ENCODE measurements at regions not wholly inside any gene's neighbourhood (a gene's known extent, or its start where the extent isn't known, plus 50 kb on each side); places are given as distances from the start of the nearest gene placed in this dataset.
"Not testable (repeated sequence)": the region's sequence is repeated elsewhere in the genome, so short reads cannot be mapped to it uniquely, and the experiment has no call there.

- Histone ChIP-seq H3K27ac (replicated peaks; ENCODE audit: low read length) (no peak overlapping the region), H3K14ac (ENCODE audit: low read length) (no peak overlapping the region), H3K9ac (ENCODE audit: low read depth, low read length, poor library complexity) (no peak overlapping the region), H3K36me3 (replicated peaks in 1 of 2; ENCODE audit: control insufficient read depth in 2 of 2, insufficient read depth in 2 of 2, low read length in 2 of 2) (no peaks in the 10 kb centered on the region), H3K4ac (ENCODE audit: low read length) (no peak overlapping the region), H2BK15ac (ENCODE audit: low read length) (no peak overlapping the region), H2BK120ac (ENCODE audit: low read depth, low read length) (no peak overlapping the region), H3K4me1 (ENCODE audit: control insufficient read depth in 2 of 2, insufficient read depth in 1 of 2, low read depth in 1 of 2, low read length in 2 of 2) (peaks cover 0 to 10% of the 10 kb centered on the region in 2 donors), H3K4me3 (ENCODE audit: low read length in 2 of 2) (no peak overlapping the region), H2AFZ (ENCODE audit: low read length) (no peak overlapping the region), H4K91ac (ENCODE audit: low read depth, low read length, poor library complexity) (no peak overlapping the region), H3K79me1 (ENCODE audit: low read depth, low read length) (no peaks in the 10 kb centered on the region), H3K4me2 (ENCODE audit: insufficient read depth, low read length, poor library complexity, severe bottlenecking) (no peak overlapping the region), H2BK5ac (ENCODE audit: low read length) (no peak overlapping the region), H3K9me3 (replicated peaks in 1 of 2; ENCODE audit: control insufficient read depth in 2 of 2, insufficient read depth in 1 of 2, low read depth in 1 of 2, low read length in 2 of 2) (no peaks in the 10 kb centered on the region), H4K8ac (ENCODE audit: low read depth, low read length) (no peak overlapping the region), H3K23ac (ENCODE audit: low read depth, low read length, poor library complexity) (no peak overlapping the region), H3K27me3 (ENCODE audit: control insufficient read depth in 3 of 3, insufficient read depth in 3 of 3, low read depth in 1 of 3, low read length in 3 of 3) (peaks cover 0 to 55% (median 0%) of the 10 kb centered on the region in 3 experiments), H2AK5ac (ENCODE audit: low read depth, low read length) (peak overlapping the region; percentile 60), H3K18ac (ENCODE audit: low read length) (no peak overlapping the region), H2BK12ac (ENCODE audit: low read length) (no peak overlapping the region)
- DNase-seq (ENCODE audit: low spot score) = no peak
- no CpG with 5 or more reads among the region's 5 CpGs for WGBS, 2 donors (ENCODE audit: extremely low coverage in 2 of 2, insufficient read length in 2 of 2, insufficient replicate concordance in 1 of 2)
Measured at GRCh38 chr11:45390407-45390806, 104.3 kb upstream of the SYT13 start.

- peaks cover 4 to 22% of the 10 kb centered on the region in 2 donors for H3K4me1 ChIP-seq (ENCODE audit: control insufficient read depth in 2 of 2, insufficient read depth in 1 of 2, low read depth in 1 of 2, low read length in 2 of 2)
- no CpG with 5 or more reads among the region's 1 CpG for WGBS, 2 donors (ENCODE audit: extremely low coverage in 2 of 2, insufficient read length in 2 of 2, insufficient replicate concordance in 1 of 2)
- H2AK5ac ChIP-seq (ENCODE audit: low read depth, low read length) = no peak overlapping the region
- peaks cover 0 to 54% (median 0%) of the 10 kb centered on the region in 3 experiments for H3K27me3 ChIP-seq (ENCODE audit: control insufficient read depth in 3 of 3, insufficient read depth in 3 of 3, low read depth in 1 of 3, low read length in 3 of 3)
- DNase-seq (ENCODE audit: low spot score) = no peak
- no peaks in the 10 kb centered on the region for H3K79me1 ChIP-seq (ENCODE audit: low read depth, low read length)
- no peak overlapping the region for H4K8ac ChIP-seq (ENCODE audit: low read depth, low read length)
- no peaks in the 10 kb centered on the region for H3K9me3 ChIP-seq (replicated peaks in 1 of 2; ENCODE audit: control insufficient read depth in 2 of 2, insufficient read depth in 1 of 2, low read depth in 1 of 2, low read length in 2 of 2)
- H2BK5ac ChIP-seq (ENCODE audit: low read length) = no peak overlapping the region
- H2BK15ac ChIP-seq (ENCODE audit: low read length) = no peak overlapping the region
- no peak overlapping the region for H2BK12ac ChIP-seq (ENCODE audit: low read length)
- H4K91ac ChIP-seq (ENCODE audit: low read depth, low read length, poor library complexity) = no peak overlapping the region
- H3K4ac ChIP-seq (ENCODE audit: low read length) = no peak overlapping the region
- H2AFZ ChIP-seq (ENCODE audit: low read length) = no peak overlapping the region
- no peak overlapping the region for H3K9ac ChIP-seq (ENCODE audit: low read depth, low read length, poor library complexity)
- H3K23ac ChIP-seq (ENCODE audit: low read depth, low read length, poor library complexity) = no peak overlapping the region
- H3K18ac ChIP-seq (ENCODE audit: low read length) = no peak overlapping the region
- H3K36me3 ChIP-seq (replicated peaks in 1 of 2; ENCODE audit: control insufficient read depth in 2 of 2, insufficient read depth in 2 of 2, low read length in 2 of 2) = no peaks in the 10 kb centered on the region
- no peak overlapping the region for H3K27ac ChIP-seq (replicated peaks; ENCODE audit: low read length)
- no peak overlapping the region for H3K14ac ChIP-seq (ENCODE audit: low read length)
- no peak overlapping the region for H3K4me3 ChIP-seq (ENCODE audit: low read length in 2 of 2)
- H2BK120ac ChIP-seq (ENCODE audit: low read depth, low read length) = no peak overlapping the region
- H3K4me2 ChIP-seq (ENCODE audit: insufficient read depth, low read length, poor library complexity, severe bottlenecking) = no peak overlapping the region
Measured at GRCh38 chr11:45388472-45388871, 102.3 kb upstream of the SYT13 start.

GRCh38 chr11:45387885-45388284, 101.7 kb upstream of the SYT13 start:
- H3K18ac ChIP-seq (ENCODE audit: low read length); DNase-seq (ENCODE audit: low spot score); H3K4me3 ChIP-seq (ENCODE audit: low read length in 2 of 2); H3K23ac ChIP-seq (ENCODE audit: low read depth, low read length, poor library complexity); H2AFZ ChIP-seq (ENCODE audit: low read length); H3K14ac ChIP-seq (ENCODE audit: low read length); H4K8ac ChIP-seq (ENCODE audit: low read depth, low read length); H3K79me1 ChIP-seq (ENCODE audit: low read depth, low read length); H3K27ac ChIP-seq (replicated peaks; ENCODE audit: low read length); H2AK5ac ChIP-seq (ENCODE audit: low read depth, low read length); H3K36me3 ChIP-seq (replicated peaks in 1 of 2; ENCODE audit: control insufficient read depth in 2 of 2, insufficient read depth in 2 of 2, low read length in 2 of 2); H4K91ac ChIP-seq (ENCODE audit: low read depth, low read length, poor library complexity); H3K9me3 ChIP-seq (replicated peaks in 1 of 2; ENCODE audit: control insufficient read depth in 2 of 2, insufficient read depth in 1 of 2, low read depth in 1 of 2, low read length in 2 of 2); H3K4ac ChIP-seq (ENCODE audit: low read length); H2BK5ac ChIP-seq (ENCODE audit: low read length); H3K9ac ChIP-seq (ENCODE audit: low read depth, low read length, poor library complexity); H2BK120ac ChIP-seq (ENCODE audit: low read depth, low read length); H3K4me2 ChIP-seq (ENCODE audit: insufficient read depth, low read length, poor library complexity, severe bottlenecking); H2BK12ac ChIP-seq (ENCODE audit: low read length); H2BK15ac ChIP-seq (ENCODE audit: low read length): not testable (repeated sequence)
- Histone ChIP-seq H3K4me1 (ENCODE audit: control insufficient read depth in 2 of 2, insufficient read depth in 1 of 2, low read depth in 1 of 2, low read length in 2 of 2) (peaks cover 4 to 26% of the 10 kb centered on the region in 2 donors), H3K27me3 (ENCODE audit: control insufficient read depth in 3 of 3, insufficient read depth in 3 of 3, low read depth in 1 of 3, low read length in 3 of 3) (peaks cover 0 to 56% (median 0%) of the 10 kb centered on the region in 3 experiments)
- WGBS, 2 donors (ENCODE audit: extremely low coverage in 2 of 2, insufficient read length in 2 of 2, insufficient replicate concordance in 1 of 2) = no CpG with 5 or more reads among the region's 2 CpGs

- no peak overlapping the region for H3K14ac ChIP-seq (ENCODE audit: low read length)
- peaks cover 4 to 26% of the 10 kb centered on the region in 2 donors for H3K4me1 ChIP-seq (ENCODE audit: control insufficient read depth in 2 of 2, insufficient read depth in 1 of 2, low read depth in 1 of 2, low read length in 2 of 2)
- no peak overlapping the region for H3K4me3 ChIP-seq (ENCODE audit: low read length in 2 of 2)
- no peak overlapping the region for H4K91ac ChIP-seq (ENCODE audit: low read depth, low read length, poor library complexity)
- no peak overlapping the region for H3K23ac ChIP-seq (ENCODE audit: low read depth, low read length, poor library complexity)
- no peak overlapping the region for H4K8ac ChIP-seq (ENCODE audit: low read depth, low read length)
- H3K4me2 ChIP-seq (ENCODE audit: insufficient read depth, low read length, poor library complexity, severe bottlenecking) = no peak overlapping the region
- DNase-seq (ENCODE audit: low spot score) = no peak
- H3K9me3 ChIP-seq (replicated peaks in 1 of 2; ENCODE audit: control insufficient read depth in 2 of 2, insufficient read depth in 1 of 2, low read depth in 1 of 2, low read length in 2 of 2) = no peaks in the 10 kb centered on the region
- H3K36me3 ChIP-seq (replicated peaks in 1 of 2; ENCODE audit: control insufficient read depth in 2 of 2, insufficient read depth in 2 of 2, low read length in 2 of 2) = no peaks in the 10 kb centered on the region
- H3K79me1 ChIP-seq (ENCODE audit: low read depth, low read length) = no peaks in the 10 kb centered on the region
- no peak overlapping the region for H2BK15ac ChIP-seq (ENCODE audit: low read length)
- peaks cover 0 to 50% (median 0%) of the 10 kb centered on the region in 3 experiments for H3K27me3 ChIP-seq (ENCODE audit: control insufficient read depth in 3 of 3, insufficient read depth in 3 of 3, low read depth in 1 of 3, low read length in 3 of 3)
- no peak overlapping the region for H2BK120ac ChIP-seq (ENCODE audit: low read depth, low read length)
- H3K18ac ChIP-seq (ENCODE audit: low read length) = no peak overlapping the region
- H3K27ac ChIP-seq (replicated peaks; ENCODE audit: low read length) = no peak overlapping the region
- no peak overlapping the region for H2AK5ac ChIP-seq (ENCODE audit: low read depth, low read length)
- H2AFZ ChIP-seq (ENCODE audit: low read length) = no peak overlapping the region
- H3K4ac ChIP-seq (ENCODE audit: low read length) = no peak overlapping the region
- H3K9ac ChIP-seq (ENCODE audit: low read depth, low read length, poor library complexity) = no peak overlapping the region
- H2BK5ac ChIP-seq (ENCODE audit: low read length) = no peak overlapping the region
- WGBS, 2 donors (ENCODE audit: extremely low coverage in 2 of 2, insufficient read length in 2 of 2, insufficient replicate concordance in 1 of 2) = no CpG with 5 or more reads among the region's 3 CpGs
- no peak overlapping the region for H2BK12ac ChIP-seq (ENCODE audit: low read length)
Measured at GRCh38 chr11:45386972-45387371, 100.8 kb upstream of the SYT13 start.

Data from neuronal stem cell (in vitro differentiated cells).